ENCODE measurements at regions not wholly inside any gene's neighbourhood (a gene's known extent, or its start where the extent isn't known, plus 50 kb on each side); places are given as distances from the start of the nearest gene placed in this dataset.

DNA sequence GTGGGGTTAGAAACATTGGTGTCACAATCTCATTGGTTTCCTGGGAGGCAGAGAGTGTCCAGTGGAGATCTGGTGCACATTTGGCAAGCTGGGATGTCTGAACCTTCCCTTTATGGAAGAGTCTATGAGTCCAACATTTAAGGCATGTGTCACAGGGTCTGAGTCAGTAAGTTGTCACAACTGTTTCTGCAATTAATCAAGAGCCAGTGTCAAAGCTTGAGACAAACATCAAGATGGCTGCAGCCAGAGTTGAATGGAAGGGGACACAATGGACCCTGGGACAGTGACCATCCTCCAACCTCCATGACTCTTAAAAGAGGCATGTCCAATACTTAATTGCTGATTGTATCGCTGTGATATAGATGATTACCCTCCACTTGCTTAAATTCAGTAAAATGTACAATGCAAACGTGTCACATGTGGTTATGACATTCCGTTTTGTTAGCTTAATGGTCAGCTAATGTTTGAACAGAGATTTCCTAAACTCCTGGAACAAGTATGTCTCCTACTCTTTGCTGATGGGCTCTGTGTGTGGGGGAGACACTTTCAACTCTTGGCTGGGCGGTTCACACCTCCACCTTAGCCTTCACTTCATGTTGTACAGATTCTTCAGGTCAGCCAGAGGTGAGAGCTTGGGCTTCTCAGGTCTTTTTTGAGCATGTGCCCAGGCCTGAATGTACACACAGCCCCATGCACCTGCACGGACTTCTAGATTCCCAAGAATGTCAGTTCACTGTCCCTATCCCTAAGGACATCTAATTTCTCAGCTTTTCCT is 79.9 kb upstream of the PRR23E start:
- DNase-seq: no peak

DNA sequence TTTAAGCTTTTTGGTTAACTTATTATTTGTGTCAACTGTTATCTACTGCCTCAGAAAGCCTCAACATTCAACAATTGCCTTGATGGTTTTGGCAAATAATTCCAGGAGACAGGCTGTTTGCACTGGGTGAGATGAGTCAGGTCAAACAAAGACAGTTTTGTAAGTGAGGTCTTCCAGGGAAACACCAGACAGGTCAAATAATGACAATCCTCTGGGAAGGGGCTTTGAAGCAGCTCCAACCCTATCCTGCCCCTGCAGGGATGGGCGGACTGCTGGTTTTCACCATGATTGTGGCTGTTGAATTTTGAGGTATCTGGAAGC is 79.4 kb upstream of the PRR23E start:
- peak; percentile 66 for DNase-seq

DNA sequence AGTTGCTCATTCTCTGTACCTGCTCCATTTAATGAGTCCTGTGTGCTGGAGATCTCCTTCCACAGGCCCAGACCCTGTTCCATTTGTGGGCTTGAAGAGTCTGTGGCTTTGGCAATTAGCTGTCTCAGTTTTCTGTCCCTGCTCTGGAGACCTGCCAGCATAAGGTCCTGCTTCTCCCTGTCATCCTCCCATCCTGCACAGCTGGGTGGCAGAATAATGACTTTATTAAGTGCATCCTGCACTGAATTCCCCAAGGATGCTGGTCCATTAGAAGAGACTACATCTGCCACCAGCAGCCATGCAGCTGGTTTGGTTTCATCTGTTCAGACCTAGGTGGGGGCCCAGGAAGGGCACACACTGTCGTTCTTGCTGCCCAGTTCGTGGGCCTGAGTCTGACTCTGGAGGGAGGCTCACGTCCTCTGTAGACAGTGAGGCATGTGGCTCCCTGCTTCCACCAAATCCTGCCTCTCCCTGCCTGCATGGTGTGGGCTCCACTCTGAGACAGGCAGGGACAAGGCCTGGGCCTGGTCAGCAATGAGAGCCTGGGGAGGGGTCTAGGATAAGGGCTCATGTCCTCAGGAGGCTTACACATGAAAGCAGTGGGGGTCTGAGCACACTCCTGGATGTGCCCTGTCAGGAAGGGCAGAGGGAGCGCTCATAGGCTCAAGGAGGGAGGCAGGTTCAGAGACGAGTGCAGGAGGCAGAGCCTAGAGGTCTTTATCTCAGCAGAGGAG is 78.4 kb upstream of the PRR23E start:
- DNase-seq: peak; percentile 52

DNA sequence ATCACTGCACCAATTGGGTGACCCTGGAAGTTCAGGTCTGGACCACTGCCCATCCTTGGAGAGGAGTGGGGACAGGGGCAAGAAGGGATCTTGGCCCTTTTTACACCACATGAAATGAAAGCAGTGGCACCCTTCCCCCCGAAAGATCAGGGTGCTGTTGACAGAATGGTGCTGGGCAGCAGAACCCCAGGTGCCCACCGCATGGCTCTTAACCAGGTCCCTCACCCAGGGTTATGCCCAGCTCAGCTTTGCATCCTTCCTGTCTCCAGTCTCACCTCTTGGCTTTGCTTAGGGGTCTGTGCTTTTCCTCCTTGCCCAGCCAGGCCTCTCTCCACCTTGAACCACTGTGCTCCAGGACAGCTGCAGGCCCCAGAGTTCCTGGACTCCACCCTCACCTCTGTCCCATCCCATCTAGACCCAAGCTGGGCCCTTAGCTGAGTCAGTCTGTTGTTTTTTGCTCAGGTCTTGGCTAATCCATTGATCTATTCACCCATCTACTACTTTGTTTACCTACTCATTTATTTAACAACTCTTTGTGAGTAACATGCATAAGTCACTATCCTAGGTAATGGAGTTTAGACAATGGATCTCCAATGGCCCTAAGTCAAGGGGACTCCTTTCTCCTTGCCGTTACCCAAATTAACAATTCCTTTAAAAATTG is 77.1 kb upstream of the PRR23E start:
- DNase-seq: no peak

- no peak for DNase-seq
Observed at GRCh38 chr3:127118366-127118765, 74.6 kb upstream of the PRR23E start.

GRCh38 chr3:127119693-127120464 is 73.1 kb upstream of the PRR23E start:
- no peak for DNase-seq

GRCh38 chr3:127120851-127121647 is 71.9 kb upstream of the PRR23E start:
- no peak for DNase-seq

- DNase-seq: no peak
Observed at GRCh38 chr3:127121885-127122284, 71.0 kb upstream of the PRR23E start.

- DNase-seq: no peak
Observed at GRCh38 chr3:127123533-127123932, 69.4 kb upstream of the PRR23E start.

DNA sequence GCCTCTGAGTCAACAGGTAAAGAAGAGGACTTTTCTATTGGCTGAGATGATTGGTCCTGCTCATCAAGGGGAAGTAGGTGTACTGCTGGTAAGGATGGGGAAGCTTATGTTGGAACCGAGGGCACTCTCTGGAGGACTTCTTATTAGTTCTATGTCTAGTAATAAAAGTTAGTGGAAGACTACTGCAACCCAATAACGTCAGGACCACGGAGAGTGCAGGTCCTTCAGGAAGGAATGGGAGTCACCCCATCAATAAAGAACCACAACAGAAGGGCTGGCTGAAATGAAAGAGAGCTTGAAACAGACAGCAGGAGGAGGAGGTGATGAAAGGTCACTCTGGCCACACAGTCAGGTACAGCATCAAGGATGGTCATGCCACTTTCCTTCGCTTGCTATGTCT is 68.8 kb upstream of the PRR23E start:
- no peak for DNase-seq

GRCh38 chr3:127131424-127132170 is 61.3 kb upstream of the PRR23E start:
- no peak for DNase-seq

GRCh38 chr3:127132876-127133275 is 60.1 kb upstream of the PRR23E start:
- no peak for DNase-seq

GRCh38 chr3:127133971-127134370 is 59.0 kb upstream of the PRR23E start:
- no peak for DNase-seq

- DNase-seq: no peak
Observed at GRCh38 chr3:127134466-127134865, 58.5 kb upstream of the PRR23E start.

- no peak for DNase-seq
Observed at GRCh38 chr3:127134887-127135240, 58.1 kb upstream of the PRR23E start.

- no peak for DNase-seq
Observed at GRCh38 chr3:127135241-127136023, 57.5 kb upstream of the PRR23E start.

DNA sequence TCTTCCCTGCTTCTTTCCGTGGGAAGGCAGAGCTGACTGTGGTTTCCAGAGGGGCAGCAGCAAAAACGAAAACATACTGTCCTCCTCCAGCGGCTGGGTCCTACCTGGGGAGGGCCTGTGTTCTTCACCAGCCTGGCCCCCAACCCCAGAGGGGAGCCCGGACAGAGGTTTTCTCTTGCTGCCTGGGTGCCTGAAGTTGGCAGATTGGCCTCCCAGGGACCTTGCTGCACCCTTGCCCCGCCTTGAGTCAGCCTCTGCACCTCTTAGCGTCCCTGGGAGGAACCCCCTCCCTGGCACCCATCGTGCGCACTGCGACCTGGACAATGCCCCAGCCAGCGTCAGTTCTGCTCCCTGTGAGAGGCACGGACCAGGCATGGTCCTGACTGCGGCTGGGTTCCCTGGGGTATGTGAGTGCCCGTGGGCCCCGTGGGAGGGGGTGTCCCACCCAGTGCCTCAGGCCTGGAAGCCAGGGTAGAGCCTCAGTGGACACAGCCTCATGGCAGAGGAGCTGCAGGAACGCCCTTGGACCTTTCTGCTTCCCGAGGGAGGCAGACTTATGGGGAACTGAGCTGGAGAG is 56.8 kb upstream of the PRR23E start:
- DNase-seq: no peak

GRCh38 chr3:127136706-127137105 is 56.2 kb upstream of the PRR23E start:
- DNase-seq: no peak

DNA sequence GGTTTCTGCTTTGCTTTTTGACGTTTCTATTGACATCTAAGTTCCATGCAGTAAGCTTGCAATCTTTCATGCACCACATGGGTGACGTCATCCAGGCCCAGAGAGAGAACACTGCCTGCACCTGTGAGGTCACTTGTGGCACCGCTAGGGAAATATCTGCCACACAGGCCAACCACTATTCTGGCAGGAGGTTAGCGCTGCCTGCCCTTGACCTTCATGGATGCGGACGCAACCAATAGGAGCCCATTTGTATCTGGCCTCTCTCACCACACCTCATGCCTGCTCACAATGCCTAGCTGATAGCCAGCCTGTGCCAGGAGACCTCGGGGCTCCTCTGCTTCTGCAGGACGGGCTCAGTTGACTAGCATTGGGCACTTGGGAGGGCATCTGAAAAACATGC is 55.8 kb upstream of the PRR23E start:
- DNase-seq: no peak

DNA sequence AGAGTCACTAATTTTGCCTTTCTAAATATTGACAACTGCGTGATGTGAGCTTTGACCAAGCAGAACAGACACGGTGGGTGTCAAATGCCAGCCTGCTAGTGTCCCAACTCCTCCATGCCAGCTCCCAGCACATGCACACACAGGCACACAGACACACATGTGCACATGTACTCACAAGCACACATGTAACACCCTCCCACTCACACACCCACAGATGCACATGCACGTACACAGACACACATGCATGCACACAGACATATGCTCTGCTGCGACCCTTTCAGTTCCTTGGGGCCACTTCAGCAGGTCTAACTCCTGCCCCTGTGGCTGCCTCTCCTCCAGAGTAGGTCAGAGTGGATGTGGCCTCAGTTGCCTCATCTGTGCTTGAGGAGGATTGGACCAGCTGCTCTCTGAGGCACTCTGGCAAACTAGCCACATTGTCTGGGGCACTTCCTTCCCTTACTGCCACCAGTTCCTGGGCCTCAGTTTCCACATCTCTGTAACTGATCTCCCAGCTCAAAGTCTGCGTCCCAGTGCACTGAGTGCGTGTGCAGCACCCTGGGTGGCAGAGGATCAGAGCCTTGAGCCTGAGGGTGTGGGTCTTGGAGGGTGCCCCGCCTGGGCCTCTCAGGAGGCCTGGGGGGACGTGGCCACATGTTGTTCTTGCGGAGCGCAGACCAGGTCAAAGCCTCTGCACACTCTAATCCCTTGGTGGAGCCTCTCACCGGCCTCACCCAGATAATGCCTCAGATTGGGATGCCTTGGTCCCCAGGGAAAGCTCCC is 55.0 kb upstream of the PRR23E start:
- DNase-seq: no peak
